ENCODE measurements at regions not wholly inside any gene's neighbourhood (a gene's known extent, or its start where the extent isn't known, plus 50 kb on each side); places are given as distances from the start of the nearest gene placed in this dataset.

GRCh38 chr2:21449881-21450280 is 326.1 kb downstream of the TDRD15 start:
- no peaks in the 10 kb centered on the region for H3K9me2 ChIP-seq (replicated peaks; ENCODE audit: control insufficient read depth, low read length)
- no peaks in the 10 kb centered on the region for H3F3A ChIP-seq (ENCODE audit: control insufficient read depth, insufficient read depth)
- no peaks in the 10 kb centered on the region for H3K9me3 ChIP-seq (ENCODE audit: control insufficient read depth, insufficient read depth, low read length)
- no peak overlapping the region for H3K4me2 ChIP-seq (ENCODE audit: low read length)
- no peaks in the 10 kb centered on the region for H3K27me3 ChIP-seq (ENCODE audit: control insufficient read depth, low read length)
- H3K36me3 ChIP-seq (ENCODE audit: control insufficient read depth, low read length): no peaks in the 10 kb centered on the region
- TF ChIP-seq CTCF (IDR thresholded peaks at IDR 0.05; ENCODE audit: low read depth, low read length, poor library complexity, severe bottlenecking): no peak
- no peak for TF ChIP-seq EZH2phosphoT487 (IDR thresholded peaks at IDR 0.05; ENCODE audit: borderline replicate concordance, low read length)
- H3K27ac ChIP-seq (ENCODE audit: low read depth, low read length): no peak overlapping the region
- no peaks in the 10 kb centered on the region for H3K4me1 ChIP-seq (ENCODE audit: control insufficient read depth, low read length)
- no peaks in the 10 kb centered on the region for H4K20me1 ChIP-seq (ENCODE audit: control insufficient read depth, insufficient read depth, low read depth, low read length)
- H3K4me3 ChIP-seq (ENCODE audit: low read length): no peak overlapping the region
- no peaks in the 10 kb centered on the region for H3K79me2 ChIP-seq (ENCODE audit: control insufficient read depth, low read length)

GRCh38 chr2:21451403-21451802 is 327.6 kb downstream of the TDRD15 start:
- Histone ChIP-seq H3K36me3 (ENCODE audit: control insufficient read depth, low read length) (no peaks in the 10 kb centered on the region), H3K4me2 (ENCODE audit: low read length) (no peak overlapping the region)
- TF ChIP-seq EZH2phosphoT487 (IDR thresholded peaks at IDR 0.05; ENCODE audit: borderline replicate concordance, low read length): no peak
- TF ChIP-seq CTCF (IDR thresholded peaks at IDR 0.05; ENCODE audit: low read depth, low read length, poor library complexity, severe bottlenecking): no peak

GRCh38 chr2:21452263-21452662 is 328.5 kb downstream of the TDRD15 start:
- Histone ChIP-seq H3K9me3 (ENCODE audit: control insufficient read depth, insufficient read depth, low read length) (no peaks in the 10 kb centered on the region), H4K20me1 (ENCODE audit: control insufficient read depth, insufficient read depth, low read depth, low read length) (no peaks in the 10 kb centered on the region), H3K36me3 (ENCODE audit: control insufficient read depth, low read length) (no peaks in the 10 kb centered on the region), H3K4me2 (ENCODE audit: low read length) (no peak overlapping the region), H3K27ac (ENCODE audit: low read depth, low read length) (no peak overlapping the region), H3K79me2 (ENCODE audit: control insufficient read depth, low read length) (no peaks in the 10 kb centered on the region), H3K4me1 (ENCODE audit: control insufficient read depth, low read length) (no peaks in the 10 kb centered on the region), H3K4me3 (ENCODE audit: low read length) (no peak overlapping the region), H3F3A (ENCODE audit: control insufficient read depth, insufficient read depth) (no peaks in the 10 kb centered on the region), H3K27me3 (ENCODE audit: control insufficient read depth, low read length) (no peaks in the 10 kb centered on the region), H3K9me2 (replicated peaks; ENCODE audit: control insufficient read depth, low read length) (no peaks in the 10 kb centered on the region)
- TF ChIP-seq CTCF (IDR thresholded peaks at IDR 0.05; ENCODE audit: low read depth, low read length, poor library complexity, severe bottlenecking) (no peak), EZH2phosphoT487 (IDR thresholded peaks at IDR 0.05; ENCODE audit: borderline replicate concordance, low read length) (no peak)

More at GRCh38 chr2:21451403-21451802, 327.6 kb downstream of the TDRD15 start:
- Histone ChIP-seq H3K4me3 (ENCODE audit: low read length) (no peak overlapping the region), H3K27ac (ENCODE audit: low read depth, low read length) (no peak overlapping the region), H3K9me2 (replicated peaks; ENCODE audit: control insufficient read depth, low read length) (no peaks in the 10 kb centered on the region), H3K79me2 (ENCODE audit: control insufficient read depth, low read length) (no peaks in the 10 kb centered on the region), H3K4me1 (ENCODE audit: control insufficient read depth, low read length) (no peaks in the 10 kb centered on the region), H4K20me1 (ENCODE audit: control insufficient read depth, insufficient read depth, low read depth, low read length) (no peaks in the 10 kb centered on the region), H3F3A (ENCODE audit: control insufficient read depth, insufficient read depth) (no peaks in the 10 kb centered on the region), H3K9me3 (ENCODE audit: control insufficient read depth, insufficient read depth, low read length) (no peaks in the 10 kb centered on the region), H3K27me3 (ENCODE audit: control insufficient read depth, low read length) (no peaks in the 10 kb centered on the region)

GRCh38 chr2:21452678-21453077 is 328.9 kb downstream of the TDRD15 start:
- no peak overlapping the region for H3K27ac ChIP-seq (ENCODE audit: low read depth, low read length)
- no peak overlapping the region for H3K4me3 ChIP-seq (ENCODE audit: low read length)

More at GRCh38 chr2:21452678-21453077, 328.9 kb downstream of the TDRD15 start:
- no peaks in the 10 kb centered on the region for H3K27me3 ChIP-seq (ENCODE audit: control insufficient read depth, low read length)
- H3K4me2 ChIP-seq (ENCODE audit: low read length): no peak overlapping the region
- TF ChIP-seq CTCF (IDR thresholded peaks at IDR 0.05; ENCODE audit: low read depth, low read length, poor library complexity, severe bottlenecking): no peak
- no peak for TF ChIP-seq EZH2phosphoT487 (IDR thresholded peaks at IDR 0.05; ENCODE audit: borderline replicate concordance, low read length)
- no peaks in the 10 kb centered on the region for H3K4me1 ChIP-seq (ENCODE audit: control insufficient read depth, low read length)
- no peaks in the 10 kb centered on the region for H3K9me2 ChIP-seq (replicated peaks; ENCODE audit: control insufficient read depth, low read length)
- no peaks in the 10 kb centered on the region for H3F3A ChIP-seq (ENCODE audit: control insufficient read depth, insufficient read depth)
- no peaks in the 10 kb centered on the region for H3K36me3 ChIP-seq (ENCODE audit: control insufficient read depth, low read length)
- no peaks in the 10 kb centered on the region for H3K79me2 ChIP-seq (ENCODE audit: control insufficient read depth, low read length)
- H4K20me1 ChIP-seq (ENCODE audit: control insufficient read depth, insufficient read depth, low read depth, low read length): no peaks in the 10 kb centered on the region
- H3K9me3 ChIP-seq (ENCODE audit: control insufficient read depth, insufficient read depth, low read length): no peaks in the 10 kb centered on the region
